GM19240 (cell line): ENCODE measurements at regions not wholly inside any gene's neighbourhood (a gene's known extent, or its start where the extent isn't known, plus 50 kb on each side); places are given as distances from the start of the nearest gene placed in this dataset.

Experiments
- DNase-seq: peaks from one replicate; pipeline ENCODE4 v3.0.0; 2011; ENCODE audit warnings: low spot score; ENCODE audit not compliant: insufficient read length

- no peak for DNase-seq
Observed at GRCh38 chr11:45089676-45090499, 56.6 kb upstream of the PRDM11 start.

GRCh38 chr11:45090607-45091006 is 55.8 kb upstream of the PRDM11 start:
- no peak for DNase-seq

- DNase-seq: no peak
Observed at GRCh38 chr11:45091563-45092403, 54.7 kb upstream of the PRDM11 start.

- DNase-seq: no peak
Observed at GRCh38 chr11:45092404-45092785, 54.0 kb upstream of the PRDM11 start.

- no peak for DNase-seq
Observed at GRCh38 chr11:45092901-45093760, 53.3 kb upstream of the PRDM11 start.

GRCh38 chr11:45093761-45094455 is 52.5 kb upstream of the PRDM11 start:
- DNase-seq: no peak

GRCh38 chr11:45094958-45095690 is 51.3 kb upstream of the PRDM11 start:
- DNase-seq: no peak

GRCh38 chr11:45095691-45096010 is 50.8 kb upstream of the PRDM11 start:
- DNase-seq: no peak

- DNase-seq: no peak
Observed at GRCh38 chr11:45096636-45097035, 49.8 kb upstream of the PRDM11 start.
